ENCODE measurements at regions not wholly inside any gene's neighbourhood (a gene's known extent, or its start where the extent isn't known, plus 50 kb on each side); places are given as distances from the start of the nearest gene placed in this dataset.

GRCh38 chr7:148939128-148939755 is 55.2 kb upstream of the EZH2 start:
- ATAC-seq (ENCODE audit: low read depth) (no peak), DNase-seq (ENCODE audit: low spot score) (no peak)
- Histone ChIP-seq H3K4me1 (ENCODE audit: insufficient read depth, poor library complexity, severe bottlenecking) (peaks cover 7% of the 10 kb centered on the region), H3K4me3 (ENCODE audit: severe bottlenecking) (no peak overlapping the region), H3K9me3 (ENCODE audit: severe bottlenecking) (no peaks in the 10 kb centered on the region), H3K27me3 (ENCODE audit: insufficient read depth, poor library complexity, severe bottlenecking) (no peaks in the 10 kb centered on the region), H3K27ac (ENCODE audit: poor library complexity, severe bottlenecking) (no peak overlapping the region), H3K36me3 (ENCODE audit: low read depth) (no peaks in the 10 kb centered on the region)
- TF ChIP-seq, protein P1, sequence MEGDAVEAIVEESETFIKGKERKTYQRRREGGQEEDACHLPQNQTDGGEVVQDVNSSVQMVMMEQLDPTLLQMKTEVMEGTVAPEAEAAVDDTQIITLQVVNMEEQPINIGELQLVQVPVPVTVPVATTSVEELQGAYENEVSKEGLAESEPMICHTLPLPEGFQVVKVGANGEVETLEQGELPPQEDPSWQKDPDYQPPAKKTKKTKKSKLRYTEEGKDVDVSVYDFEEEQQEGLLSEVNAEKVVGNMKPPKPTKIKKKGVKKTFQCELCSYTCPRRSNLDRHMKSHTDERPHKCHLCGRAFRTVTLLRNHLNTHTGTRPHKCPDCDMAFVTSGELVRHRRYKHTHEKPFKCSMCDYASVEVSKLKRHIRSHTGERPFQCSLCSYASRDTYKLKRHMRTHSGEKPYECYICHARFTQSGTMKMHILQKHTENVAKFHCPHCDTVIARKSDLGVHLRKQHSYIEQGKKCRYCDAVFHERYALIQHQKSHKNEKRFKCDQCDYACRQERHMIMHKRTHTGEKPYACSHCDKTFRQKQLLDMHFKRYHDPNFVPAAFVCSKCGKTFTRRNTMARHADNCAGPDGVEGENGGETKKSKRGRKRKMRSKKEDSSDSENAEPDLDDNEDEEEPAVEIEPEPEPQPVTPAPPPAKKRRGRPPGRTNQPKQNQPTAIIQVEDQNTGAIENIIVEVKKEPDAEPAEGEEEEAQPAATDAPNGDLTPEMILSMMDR (IDR thresholded peaks at IDR 0.05; ENCODE audit: poor library complexity, severe bottlenecking): no peak

DNA sequence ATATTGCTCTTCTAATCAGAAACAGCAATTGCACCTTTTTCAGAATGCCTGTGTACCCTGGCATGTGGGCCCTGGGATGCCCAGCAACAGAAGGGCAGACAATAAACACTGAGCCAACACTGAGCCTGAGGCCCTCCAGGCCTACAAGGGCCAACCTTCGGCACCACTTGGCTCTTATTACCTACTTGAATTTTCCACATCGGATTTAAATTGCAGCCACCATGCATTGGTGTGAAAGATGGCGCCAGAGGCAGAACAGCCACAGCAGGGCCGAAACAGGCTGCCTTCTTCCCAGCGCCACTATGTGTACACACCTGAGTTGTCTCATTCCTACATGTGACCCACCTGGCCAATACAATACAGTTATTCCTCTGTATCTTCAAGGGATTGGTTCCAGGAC is 51.4 kb upstream of the EZH2 start:
- no peak for DNase-seq (ENCODE audit: low spot score)
- no peaks in the 10 kb centered on the region for H3K36me3 ChIP-seq (ENCODE audit: low read depth)
- TF ChIP-seq, protein P1 (IDR thresholded peaks at IDR 0.05; ENCODE audit: poor library complexity, severe bottlenecking): no peak
- no peak overlapping the region for H3K27ac ChIP-seq (ENCODE audit: poor library complexity, severe bottlenecking)
- ATAC-seq (ENCODE audit: low read depth): no peak
- H3K4me3 ChIP-seq (ENCODE audit: severe bottlenecking): no peak overlapping the region
- H3K9me3 ChIP-seq (ENCODE audit: severe bottlenecking): no peaks in the 10 kb centered on the region
- H3K27me3 ChIP-seq (ENCODE audit: insufficient read depth, poor library complexity, severe bottlenecking): no peaks in the 10 kb centered on the region
- peaks cover 7% of the 10 kb centered on the region for H3K4me1 ChIP-seq (ENCODE audit: insufficient read depth, poor library complexity, severe bottlenecking)

All from RWPE2 (cell line).